HCT116 (cell line): ENCODE measurements at regions not wholly inside any gene's neighbourhood (a gene's known extent, or its start where the extent isn't known, plus 50 kb on each side); places are given as distances from the start of the nearest gene placed in this dataset.

Source experiments
- CEBPB ChIP-seq: IDR thresholded peaks from 2 replicates; pipeline ENCODE4 v1.6.1; 2012; ENCODE audit warnings: low read depth
- CTCF ChIP-seq, 3 experiments: fragments of 200-600 bp in 1 of 3; sonication (generic) in 1 of 3; IDR thresholded peaks in 2 of 3; conservative IDR thresholded peaks in 1 of 3; 2 replicates each; pipeline ENCODE4 v1.5.1; 2012 to 2017; ENCODE audit warnings: low read depth in 2 of 3, low read length in 2 of 3, antibody characterized with exemption in 1 of 3, borderline replicate concordance in 1 of 3, control low read depth in 1 of 3, mild to moderate bottlenecking in 1 of 3, mixed read lengths in 1 of 3, mixed run types in 1 of 3, moderate library complexity in 1 of 3; ENCODE audit not compliant: insufficient read depth in 1 of 3
- EZH2 ChIP-seq: fragments of 200-600 bp; sonication (generic); IDR thresholded peaks from 2 replicates; pipeline ENCODE4 v1.6.1; 2017; ENCODE audit warnings: antibody characterized with exemption, mixed run types
- FOSL1 ChIP-seq: IDR thresholded peaks from 2 replicates; pipeline ENCODE4 v1.6.1; 2012; ENCODE audit warnings: low read depth
- POLR2A ChIP-seq: IDR thresholded peaks from 2 replicates; pipeline ENCODE4 v1.7.0; 2011; ENCODE audit warnings: borderline replicate concordance; ENCODE audit not compliant: insufficient read depth, insufficient read length; ENCODE audit errors: extremely low read depth
- POLR2AphosphoS5 ChIP-seq: IDR thresholded peaks from 2 replicates; pipeline ENCODE4 v1.6.1; 2011; ENCODE audit warnings: mild to moderate bottlenecking, low read depth, low read length, moderate library complexity
- RAD21 ChIP-seq: IDR thresholded peaks from 2 replicates; pipeline ENCODE4 v1.6.1; 2012; ENCODE audit warnings: low read depth, mild to moderate bottlenecking
- SP1 ChIP-seq: IDR thresholded peaks from 2 replicates; pipeline ENCODE4 v1.6.1; 2012; ENCODE audit warnings: low read depth
- SRF ChIP-seq: IDR thresholded peaks from 2 replicates; pipeline ENCODE4 v1.6.1; 2012; ENCODE audit warnings: low read depth
- YY1 ChIP-seq: IDR thresholded peaks from 2 replicates; pipeline ENCODE4 v1.6.1; 2011; ENCODE audit warnings: low read length, low read depth, moderate library complexity, mild to moderate bottlenecking; ENCODE audit not compliant: insufficient replicate concordance; ENCODE audit errors: extremely low read depth
- ZFX ChIP-seq: fragments of 450-650 bp; IDR thresholded peaks from 2 replicates; pipeline ENCODE4 v1.6.1; 2017
- ZNF274 ChIP-seq: fragments of 200-500 bp; sonication (Bioruptor generic); IDR thresholded peaks from 2 replicates; pipeline ENCODE4 v1.6.1; 2014; ENCODE audit warnings: mild to moderate bottlenecking, low read depth, low read length, inconsistent platforms

- TF ChIP-seq CTCF (IDR thresholded peaks at IDR 0.05 in 2 of 3, conservative IDR thresholded peaks at IDR 0.05 in 1 of 3; ENCODE audit: borderline replicate concordance in 1 of 3, insufficient read depth in 1 of 3, low read depth in 2 of 3, low read length in 2 of 3) (no peak), EZH2 (no peak), FOSL1 (no peak), POLR2A (no peak), ZNF274 (no peak), ZFX (no peak), POLR2AphosphoS5 (no peak), YY1 (no peak), SP1 (no peak), RAD21 (no peak), SRF (no peak), CEBPB (no peak)
Observed at GRCh38 chr3:147773116-147773630, 364.0 kb downstream of the ZIC1 start.
